H9 (cell line): ENCODE measurements at regions not wholly inside any gene's neighbourhood (a gene's known extent, or its start where the extent isn't known, plus 50 kb on each side); places are given as distances from the start of the nearest gene placed in this dataset.

Experiments
- DNase-seq: peaks from one replicate; pipeline ENCODE4 v3.0.0-alpha.2; 2017
- H2AFZ ChIP-seq: one replicate; pipeline ENCODE4 v1.6.1; 2013; ENCODE audit warnings: mild to moderate bottlenecking, low read length, control low read depth, moderate library complexity
- H2AK5ac ChIP-seq: 2 replicates; pipeline ENCODE4 v1.6.1; 2013; ENCODE audit warnings: low read length, control low read depth, mixed read lengths; ENCODE audit not compliant: insufficient read length
- H2BK120ac ChIP-seq: one replicate; pipeline ENCODE4 v1.6.1; 2013; ENCODE audit warnings: low read depth, mild to moderate bottlenecking, low read length, control low read depth, inconsistent platforms; ENCODE audit not compliant: poor library complexity, severe bottlenecking
- H2BK12ac ChIP-seq: 2 replicates; pipeline ENCODE4 v1.6.1; 2013; ENCODE audit warnings: low read length, control low read depth, mixed read lengths, low read depth; ENCODE audit not compliant: insufficient read length
- H2BK15ac ChIP-seq: 2 replicates; pipeline ENCODE4 v1.6.1; 2013; ENCODE audit warnings: low read depth, low read length, control low read depth
- H2BK20ac ChIP-seq: one replicate; pipeline ENCODE4 v1.6.1; 2013; ENCODE audit warnings: low read depth, mild to moderate bottlenecking, low read length, control low read depth, inconsistent platforms; ENCODE audit not compliant: poor library complexity, severe bottlenecking
- H2BK5ac ChIP-seq: 2 replicates; pipeline ENCODE4 v1.6.1; 2013; ENCODE audit warnings: low read length, control low read depth, mixed read lengths; ENCODE audit not compliant: insufficient read length
- H3K14ac ChIP-seq: 2 replicates; pipeline ENCODE4 v1.6.1; 2013; ENCODE audit warnings: low read length, control low read depth; ENCODE audit not compliant: insufficient read depth
- H3K18ac ChIP-seq: 2 replicates; pipeline ENCODE4 v1.6.1; 2013; ENCODE audit warnings: low read depth, mild to moderate bottlenecking, mixed read lengths, low read length, control low read depth; ENCODE audit not compliant: insufficient read length
- H3K23ac ChIP-seq: 2 replicates; pipeline ENCODE4 v1.6.1; 2013; ENCODE audit warnings: low read length, control low read depth, mixed read lengths, low read depth; ENCODE audit not compliant: insufficient read length
- H3K23me2 ChIP-seq: 2 replicates; pipeline ENCODE4 v1.6.1; 2013; ENCODE audit warnings: low read depth, mild to moderate bottlenecking, mixed read lengths, low read length, control low read depth; ENCODE audit not compliant: insufficient read length, poor library complexity, severe bottlenecking
- H3K27ac ChIP-seq: 2 replicates; pipeline ENCODE4 v1.5.1; 2013; ENCODE audit warnings: low read length, control low read depth, mixed read lengths, low read depth; ENCODE audit not compliant: insufficient read length
- H3K27me3 ChIP-seq: 2 replicates; pipeline ENCODE4 v1.6.1; 2013; ENCODE audit warnings: low read length, control low read depth, inconsistent platforms; ENCODE audit not compliant: insufficient read depth
- H3K4ac ChIP-seq: 2 replicates; pipeline ENCODE4 v1.6.1; 2013; ENCODE audit warnings: low read depth, mild to moderate bottlenecking, control low read depth, inconsistent platforms, low read length, moderate library complexity
- H3K4me1 ChIP-seq: 2 replicates; pipeline ENCODE4 v1.6.1; 2013; ENCODE audit warnings: low read length, control low read depth, inconsistent platforms; ENCODE audit not compliant: insufficient read depth
- H3K4me2 ChIP-seq: 2 replicates; pipeline ENCODE4 v1.6.1; 2013; ENCODE audit warnings: low read length, control low read depth, mixed read lengths; ENCODE audit not compliant: insufficient read length, insufficient read depth
- H3K56ac ChIP-seq: 2 replicates; pipeline ENCODE4 v1.6.1; 2013; ENCODE audit warnings: low read depth, mild to moderate bottlenecking, mixed read lengths, low read length, control low read depth; ENCODE audit not compliant: insufficient read length
- H3K79me1 ChIP-seq: 2 replicates; pipeline ENCODE4 v1.6.1; 2013; ENCODE audit warnings: low read depth, mild to moderate bottlenecking, moderate library complexity, low read length, control low read depth, inconsistent platforms; ENCODE audit not compliant: insufficient read depth, poor library complexity, severe bottlenecking
- H3K79me2 ChIP-seq: 2 replicates; pipeline ENCODE4 v1.6.1; 2013; ENCODE audit warnings: low read length, control low read depth, inconsistent platforms; ENCODE audit not compliant: insufficient read depth
- H3K9ac ChIP-seq: 2 replicates; pipeline ENCODE4 v1.6.1; 2013; ENCODE audit warnings: low read length, control low read depth, mixed read lengths; ENCODE audit not compliant: insufficient read length; ENCODE audit errors: extremely low read depth
- H3K9me3 ChIP-seq: one replicate; pipeline ENCODE4 v1.6.1; 2013; ENCODE audit warnings: low read depth, low read length, inconsistent platforms; ENCODE audit not compliant: control insufficient read depth
- H3T11ph ChIP-seq: one replicate; pipeline ENCODE4 v1.6.1; 2013; ENCODE audit warnings: mild to moderate bottlenecking, low read length, control low read depth, inconsistent platforms
- H4K20me1 ChIP-seq: one replicate; pipeline ENCODE4 v1.6.1; 2013; ENCODE audit not compliant: control insufficient read depth, insufficient read length, insufficient read depth
- H4K5ac ChIP-seq: 2 replicates; pipeline ENCODE4 v1.6.1; 2013; ENCODE audit warnings: low read depth, mild to moderate bottlenecking, mixed read lengths, low read length, control low read depth; ENCODE audit not compliant: insufficient read length
- H4K8ac ChIP-seq: replicated peaks from 2 replicates; pipeline ENCODE4 v1.6.1; 2013; ENCODE audit warnings: low read length, control low read depth, mixed read lengths, low read depth; ENCODE audit not compliant: insufficient read length
- H4K91ac ChIP-seq: 2 replicates; pipeline ENCODE4 v1.6.1; 2013; ENCODE audit warnings: low read depth, mild to moderate bottlenecking, moderate library complexity, mixed read lengths, low read length, control low read depth; ENCODE audit not compliant: insufficient read length
- H3K27ac Mint-ChIP-seq, 3 experiments: 2 replicates in 2 of 3; 3 replicates in 1 of 3; pipeline ENCODE4 v1.8.0; 2020 to 2021; ENCODE audit warnings: mixed read lengths in 3 of 3, mild to moderate bottlenecking in 1 of 3, moderate library complexity in 1 of 3
- H3K27me3 Mint-ChIP-seq: 2 replicates; pipeline ENCODE4 v1.8.0; 2021; ENCODE audit warnings: low read depth, mild to moderate bottlenecking, moderate library complexity, mixed read lengths
- H3K36me3 Mint-ChIP-seq, 3 experiments: 2 replicates in 2 of 3; 3 replicates in 1 of 3; pipeline ENCODE4 v1.8.0; 2020 to 2021; ENCODE audit warnings: low read depth in 3 of 3, mixed read lengths in 3 of 3; ENCODE audit not compliant: insufficient read depth in 1 of 3
- H3K4me1 Mint-ChIP-seq, 2 experiments: 2 replicates each; pipeline ENCODE4 v1.8.0; 2020; ENCODE audit warnings: mixed read lengths in 2 of 2
- H3K4me3 Mint-ChIP-seq, 2 experiments: 2 replicates in 1 of 2; 3 replicates in 1 of 2; pipeline ENCODE4 v1.8.0; 2020 to 2021; ENCODE audit warnings: mild to moderate bottlenecking in 2 of 2, mixed read lengths in 2 of 2, moderate library complexity in 1 of 2
- H3K9me3 Mint-ChIP-seq, 2 experiments: 2 replicates in 1 of 2; 3 replicates in 1 of 2; pipeline ENCODE4 v1.8.0; 2020; ENCODE audit warnings: mild to moderate bottlenecking in 2 of 2, mixed read lengths in 2 of 2, moderate library complexity in 1 of 2
- whole genome bisulfite sequencing: extraction: QIAGEN DNeasy Blood & Tissue Kit; methylation state at CpG from one replicate; pipeline ENCODE4 v1.1.7; 2013; ENCODE audit warnings: missing lambda C conversion rate, low lambda C conversion rate, mixed read lengths; ENCODE audit not compliant: insufficient read length; ENCODE audit errors: extremely low coverage; 5-methylcytosine and 5-hydroxymethylcytosine counted together
- TF ChIP-seq, protein P1 (sequence below): fragments of 200-600 bp; sonication (generic); conservative IDR thresholded peaks from 3 replicates; pipeline ENCODE4 v1.8.0; 2021; ENCODE audit warnings: antibody characterized with exemption, mild to moderate bottlenecking

DNA sequence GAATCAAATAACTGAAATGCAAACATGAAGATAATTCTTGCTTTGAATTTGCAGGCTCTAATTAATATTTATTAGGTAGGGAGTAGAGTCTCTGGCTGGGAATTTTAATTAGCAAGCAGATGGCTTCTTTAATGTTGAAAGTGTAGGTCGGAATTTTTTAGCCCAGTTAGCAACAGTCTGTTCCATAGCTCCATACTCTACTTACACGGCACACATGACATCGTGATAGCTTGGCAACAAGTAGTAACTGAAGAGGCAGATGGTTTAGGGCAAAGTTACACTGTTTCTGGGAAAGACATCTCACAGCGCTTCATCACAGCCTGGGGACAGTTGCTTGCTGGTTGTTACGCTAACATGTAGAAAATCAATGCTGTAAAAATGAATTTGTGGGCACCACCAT lies 710.7 kb downstream of the GALC start:
- Histone ChIP-seq H3K79me1 (no peaks in the 10 kb centered on the region), H4K20me1 (no peaks in the 10 kb centered on the region), H2BK20ac (no peak overlapping the region), H2BK15ac (no peak overlapping the region), H2AK5ac (no peak overlapping the region), H4K5ac (no peak overlapping the region), H3K9ac (no peak overlapping the region), H4K91ac (no peak overlapping the region), H3K79me2 (no peaks in the 10 kb centered on the region), H3K14ac (no peak overlapping the region), H3K27me3 (no peaks in the 10 kb centered on the region), H3K9me3 (no peaks in the 10 kb centered on the region), H3K4ac (no peak overlapping the region), H3T11ph (no peak overlapping the region), H4K8ac (no peak overlapping the region), H3K4me1 (no peaks in the 10 kb centered on the region), H3K23ac (no peak overlapping the region), H2AFZ (no peak overlapping the region), H2BK120ac (no peak overlapping the region), H3K23me2 (no peaks in the 10 kb centered on the region), H3K56ac (no peak overlapping the region), H2BK12ac (no peak overlapping the region), H3K4me2 (no peak overlapping the region), H3K18ac (no peak overlapping the region), H2BK5ac (no peak overlapping the region), H3K27ac (no peak overlapping the region)
- no CpG with 5 or more reads among the region's 5 CpGs for WGBS
- H3K4me3 Mint-ChIP-seq: no peak overlapping the region
- no peak overlapping the region for H3K27ac Mint-ChIP-seq
- no peaks in the 10 kb centered on the region for H3K36me3 Mint-ChIP-seq
- no peaks in the 10 kb centered on the region; the same call in 1 of the 2 replicates for H3K27me3 Mint-ChIP-seq
- no peaks in the 10 kb centered on the region for H3K9me3 Mint-ChIP-seq
- no peak for DNase-seq
- H3K4me1 Mint-ChIP-seq: no peaks in the 10 kb centered on the region
- TF ChIP-seq, protein P1, sequence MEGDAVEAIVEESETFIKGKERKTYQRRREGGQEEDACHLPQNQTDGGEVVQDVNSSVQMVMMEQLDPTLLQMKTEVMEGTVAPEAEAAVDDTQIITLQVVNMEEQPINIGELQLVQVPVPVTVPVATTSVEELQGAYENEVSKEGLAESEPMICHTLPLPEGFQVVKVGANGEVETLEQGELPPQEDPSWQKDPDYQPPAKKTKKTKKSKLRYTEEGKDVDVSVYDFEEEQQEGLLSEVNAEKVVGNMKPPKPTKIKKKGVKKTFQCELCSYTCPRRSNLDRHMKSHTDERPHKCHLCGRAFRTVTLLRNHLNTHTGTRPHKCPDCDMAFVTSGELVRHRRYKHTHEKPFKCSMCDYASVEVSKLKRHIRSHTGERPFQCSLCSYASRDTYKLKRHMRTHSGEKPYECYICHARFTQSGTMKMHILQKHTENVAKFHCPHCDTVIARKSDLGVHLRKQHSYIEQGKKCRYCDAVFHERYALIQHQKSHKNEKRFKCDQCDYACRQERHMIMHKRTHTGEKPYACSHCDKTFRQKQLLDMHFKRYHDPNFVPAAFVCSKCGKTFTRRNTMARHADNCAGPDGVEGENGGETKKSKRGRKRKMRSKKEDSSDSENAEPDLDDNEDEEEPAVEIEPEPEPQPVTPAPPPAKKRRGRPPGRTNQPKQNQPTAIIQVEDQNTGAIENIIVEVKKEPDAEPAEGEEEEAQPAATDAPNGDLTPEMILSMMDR: no peak
